ENCODE measurements at regions not wholly inside any gene's neighbourhood (a gene's known extent, or its start where the extent isn't known, plus 50 kb on each side); places are given as distances from the start of the nearest gene placed in this dataset.
A peak's percentile ranks its signal among the peaks of the same experiment; 100 is the strongest.

DNA sequence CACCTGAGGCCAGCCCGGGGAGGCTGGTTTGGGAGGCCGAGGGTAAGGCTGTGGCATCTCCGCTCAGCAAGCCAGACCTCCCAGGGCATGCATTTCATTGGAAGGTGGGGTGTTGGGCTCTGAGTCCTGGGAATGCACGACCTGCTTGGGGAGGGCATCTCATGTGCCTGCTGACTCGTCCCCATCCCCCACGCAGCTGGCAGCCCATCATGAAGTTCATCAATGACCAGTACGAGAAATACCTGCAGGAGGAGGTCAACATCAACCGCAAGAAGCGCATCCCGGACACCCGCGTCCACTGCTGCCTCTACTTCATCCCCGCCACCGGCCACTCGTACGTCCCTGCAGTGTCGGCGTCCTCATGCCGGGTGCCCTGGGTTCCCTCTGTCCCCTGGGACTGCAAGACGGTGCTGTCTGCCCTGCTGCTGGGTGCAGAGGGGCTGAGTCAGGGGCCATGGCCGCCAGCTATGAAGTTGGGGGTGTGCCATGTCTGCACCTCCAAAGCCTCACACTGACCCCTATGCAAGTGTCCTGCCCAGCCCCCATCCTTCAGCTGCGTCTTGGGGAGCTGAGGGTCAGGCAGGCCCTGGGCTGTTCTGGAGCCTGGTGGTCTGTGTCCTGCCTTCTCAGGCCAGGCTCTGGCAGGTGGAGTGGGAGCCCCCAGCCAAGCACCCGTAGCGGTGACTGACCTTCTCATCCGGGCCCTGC, 347.9 kb downstream of the SEC14L1 start:
- no peak for DNase-seq (ENCODE audit: low read depth)

DNA sequence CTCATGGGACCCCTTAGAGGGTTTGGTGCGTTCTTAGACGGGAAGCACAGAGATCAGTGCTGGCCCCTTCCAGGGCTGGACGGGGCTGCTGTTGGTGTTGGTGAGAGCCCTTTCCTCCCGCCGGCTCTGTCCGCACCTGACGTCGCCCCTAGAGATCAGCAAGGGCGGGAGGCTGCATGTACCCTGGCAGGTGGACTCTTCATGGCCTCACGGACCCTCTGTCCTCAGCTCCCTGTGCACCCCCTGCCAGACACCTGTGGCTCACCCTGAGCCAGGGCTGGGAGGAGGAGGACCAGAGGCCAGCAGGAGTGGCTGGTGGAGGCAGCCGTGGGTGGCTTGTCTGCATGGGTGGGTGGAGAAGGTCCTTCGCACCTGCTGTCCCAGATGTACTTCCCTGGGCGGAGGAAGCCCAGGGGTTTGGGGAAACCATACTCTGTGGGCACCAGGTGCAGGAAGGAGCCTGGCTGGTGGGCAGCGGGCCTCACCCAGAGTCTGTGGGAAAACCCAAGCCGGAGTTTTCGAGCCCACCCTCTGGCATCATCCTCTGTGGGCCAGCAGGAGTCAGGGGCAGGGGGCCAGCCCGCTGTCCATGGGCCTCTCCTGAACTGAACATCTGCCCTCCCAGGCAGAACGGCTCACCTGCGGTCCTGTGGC, 348.6 kb downstream of the SEC14L1 start:
- DNase-seq (ENCODE audit: low read depth), result no peak

DNA sequence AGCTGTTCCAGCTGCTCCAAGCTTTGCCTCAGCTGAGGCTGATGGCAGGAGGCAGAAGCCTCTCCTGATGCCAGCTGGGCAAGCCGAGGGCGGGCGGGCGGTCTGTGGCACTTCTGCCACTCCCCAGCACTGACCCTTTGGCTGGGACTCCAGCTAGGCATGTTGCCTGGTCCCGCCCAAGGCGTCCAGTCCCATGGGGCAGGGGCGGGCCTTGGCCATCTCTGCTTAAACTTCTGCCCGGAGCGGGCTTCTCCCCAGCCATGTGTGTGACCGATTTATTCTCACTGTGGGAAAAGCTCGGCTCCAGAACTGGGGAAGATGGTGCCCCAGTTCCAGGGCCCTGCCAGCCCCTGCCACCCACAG, 349.1 kb downstream of the SEC14L1 start:
- no peak for DNase-seq (ENCODE audit: low read depth)

DNA sequence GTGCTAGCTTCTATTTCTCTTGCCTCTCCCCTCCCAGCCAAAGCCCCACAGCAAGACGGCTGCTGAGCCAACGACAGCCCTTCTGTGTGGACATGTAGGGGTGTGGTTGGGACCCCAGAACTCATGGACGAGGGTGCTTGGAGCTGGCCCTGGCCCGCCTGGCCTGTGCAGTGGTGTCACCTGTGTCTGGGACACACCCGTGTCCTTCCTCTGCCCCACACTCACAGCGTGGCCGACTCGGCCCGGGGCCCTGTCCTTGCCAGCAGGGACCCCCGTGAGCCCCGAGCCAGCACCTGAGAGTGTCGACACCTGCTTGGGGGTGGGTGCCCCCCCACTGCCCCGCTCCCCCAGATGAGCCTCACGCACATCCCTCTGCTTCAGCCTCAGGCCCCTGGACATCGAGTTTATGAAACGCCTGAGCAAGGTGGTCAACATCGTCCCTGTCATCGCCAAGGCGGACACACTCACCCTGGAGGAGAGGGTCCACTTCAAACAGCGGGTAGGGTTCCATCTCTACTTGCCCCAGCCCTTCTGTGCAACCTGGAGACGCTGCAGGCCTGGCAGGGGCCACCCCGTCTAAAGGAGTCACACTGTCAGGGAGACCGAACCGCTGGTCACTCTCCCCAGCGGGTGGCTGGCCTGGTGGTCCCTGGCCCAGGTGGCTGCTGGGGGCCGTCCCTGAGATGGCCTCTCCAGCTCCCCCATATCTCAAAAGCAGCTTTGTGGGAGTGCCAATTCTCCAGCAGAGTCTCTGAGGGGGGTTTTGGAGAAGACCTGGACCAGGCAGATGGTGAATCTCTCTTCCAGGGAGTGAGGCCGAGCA, 349.8 kb downstream of the SEC14L1 start:
- no peak for DNase-seq (ENCODE audit: low read depth)

DNA sequence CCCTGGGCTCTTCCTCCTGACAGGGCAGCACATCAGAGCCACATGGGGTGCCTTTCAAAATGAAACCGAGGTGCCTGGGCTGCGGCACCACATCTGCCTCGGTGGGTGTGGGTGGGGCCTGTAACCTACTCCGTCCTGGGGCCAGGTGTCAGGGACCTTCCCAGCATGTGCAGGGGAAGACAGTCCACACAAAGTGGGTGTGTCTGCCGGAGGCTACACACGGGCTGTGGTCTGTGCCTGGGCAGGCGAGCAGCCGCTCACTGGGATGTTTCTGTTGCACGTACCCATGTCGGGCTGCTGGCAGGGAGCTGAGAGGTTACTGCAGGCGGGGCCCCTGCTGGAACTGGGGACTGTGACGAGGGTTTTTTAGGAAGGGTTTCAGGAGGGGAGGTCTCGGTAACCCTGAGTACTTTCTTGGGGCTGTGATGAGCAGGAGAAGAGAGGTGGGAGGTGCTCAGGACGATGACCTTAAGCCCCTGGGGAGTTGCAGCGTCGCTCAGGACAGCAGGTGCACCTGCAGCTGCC, 351.2 kb downstream of the SEC14L1 start:
- DNase-seq (ENCODE audit: low read depth), result no peak

DNA sequence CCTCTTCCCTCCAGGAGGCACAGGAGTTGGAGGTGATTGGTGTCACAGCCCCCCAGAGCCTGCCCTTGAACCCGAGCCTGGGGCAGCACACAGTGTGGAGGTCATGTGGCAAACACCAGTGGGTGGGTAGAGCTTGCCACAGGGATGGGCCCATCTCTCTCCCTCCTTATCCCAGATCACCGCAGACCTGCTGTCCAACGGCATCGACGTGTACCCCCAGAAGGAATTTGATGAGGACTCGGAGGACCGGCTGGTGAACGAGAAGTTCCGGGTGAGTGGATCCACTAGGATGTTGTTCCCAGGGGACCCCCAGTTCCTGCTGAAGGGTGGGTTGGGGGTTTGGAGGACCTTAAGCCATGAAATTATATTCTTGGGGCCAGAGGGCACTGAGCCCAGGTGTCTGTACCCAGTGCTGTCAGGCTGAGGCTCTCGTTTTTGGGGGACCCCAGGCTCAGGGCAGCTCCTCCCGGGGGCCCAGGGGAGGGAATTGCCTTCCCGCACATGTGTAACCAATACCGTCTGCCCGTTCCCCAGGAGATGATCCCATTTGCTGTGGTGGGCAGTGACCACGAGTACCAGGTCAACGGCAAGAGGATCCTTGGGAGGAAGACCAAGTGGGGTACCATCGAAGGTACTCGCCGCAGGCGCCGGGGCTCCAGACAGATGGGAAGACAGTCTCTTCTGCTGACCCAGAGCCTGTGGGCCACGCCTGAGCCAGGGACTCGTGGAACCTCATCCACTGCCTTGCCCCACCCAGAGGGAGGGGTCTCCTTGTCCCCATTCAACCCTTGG, 351.9 kb downstream of the SEC14L1 start:
- DNase-seq (ENCODE audit: low read depth), result no peak

DNA sequence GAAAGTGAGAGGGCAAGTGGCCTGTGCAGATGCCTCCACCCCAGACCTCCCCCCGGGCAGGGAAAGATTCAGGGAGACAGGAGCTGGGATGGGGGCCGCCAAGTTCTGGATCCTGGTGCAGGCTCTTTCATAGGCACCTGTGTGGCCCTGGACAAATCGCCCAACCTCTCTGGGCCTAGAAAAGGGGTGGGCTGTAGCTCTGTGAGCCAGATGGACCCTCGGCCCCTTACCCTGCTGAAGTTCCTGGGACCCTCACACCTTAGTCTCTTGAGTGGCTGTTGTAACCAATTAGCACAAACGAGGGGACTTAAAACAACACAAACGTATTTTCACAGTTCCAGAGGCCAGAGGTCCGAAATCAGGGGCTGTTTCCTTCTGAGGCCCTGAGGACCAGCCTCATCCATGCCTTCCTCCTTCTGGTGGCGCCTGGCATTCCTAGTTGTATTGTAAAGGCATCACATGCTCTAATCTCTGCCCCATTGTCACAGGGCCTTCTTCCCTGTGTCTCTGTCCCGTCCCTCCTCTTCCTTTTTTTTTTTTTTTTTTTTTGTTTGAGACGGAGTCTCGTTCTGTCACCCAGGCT, 352.6 kb downstream of the SEC14L1 start:
- no peak for DNase-seq (ENCODE audit: low read depth)

DNA sequence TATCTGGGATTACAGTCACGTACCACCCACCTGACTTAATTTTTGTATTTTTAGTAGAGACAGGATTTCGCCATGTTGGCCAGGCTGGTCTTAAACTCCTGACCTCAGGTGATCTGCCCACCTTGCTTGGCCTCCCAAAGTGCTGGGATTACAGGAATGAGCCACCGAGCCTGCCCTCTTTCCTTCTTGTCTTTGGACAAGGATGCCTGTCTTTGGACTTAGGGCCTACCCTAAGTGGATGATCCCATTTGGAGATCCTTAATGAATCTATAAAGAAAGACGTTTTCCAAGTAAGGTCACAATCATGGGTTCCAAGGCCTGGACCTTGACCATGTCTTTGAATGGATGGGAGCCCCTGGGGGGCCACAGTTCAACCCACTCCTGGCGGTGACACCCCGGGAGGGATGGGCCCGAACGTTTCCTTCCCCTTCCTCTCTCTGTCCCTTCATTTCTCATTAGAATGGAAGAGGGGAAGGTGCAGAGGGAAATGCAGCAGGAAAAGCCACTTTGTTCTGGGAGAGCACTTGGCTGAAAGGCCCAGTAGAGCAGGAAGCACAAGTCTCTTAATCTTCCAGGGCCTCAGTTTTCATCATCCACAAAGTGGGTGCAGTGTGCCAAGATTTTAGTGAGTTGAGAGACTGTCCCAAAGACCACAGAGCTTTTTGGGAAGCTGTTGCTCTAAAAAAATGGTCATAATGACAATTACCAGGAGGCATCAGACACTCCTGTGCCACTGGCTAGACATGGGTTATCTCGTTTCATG, 353.3 kb downstream of the SEC14L1 start:
- DNase-seq (ENCODE audit: low read depth), result no peak

DNA sequence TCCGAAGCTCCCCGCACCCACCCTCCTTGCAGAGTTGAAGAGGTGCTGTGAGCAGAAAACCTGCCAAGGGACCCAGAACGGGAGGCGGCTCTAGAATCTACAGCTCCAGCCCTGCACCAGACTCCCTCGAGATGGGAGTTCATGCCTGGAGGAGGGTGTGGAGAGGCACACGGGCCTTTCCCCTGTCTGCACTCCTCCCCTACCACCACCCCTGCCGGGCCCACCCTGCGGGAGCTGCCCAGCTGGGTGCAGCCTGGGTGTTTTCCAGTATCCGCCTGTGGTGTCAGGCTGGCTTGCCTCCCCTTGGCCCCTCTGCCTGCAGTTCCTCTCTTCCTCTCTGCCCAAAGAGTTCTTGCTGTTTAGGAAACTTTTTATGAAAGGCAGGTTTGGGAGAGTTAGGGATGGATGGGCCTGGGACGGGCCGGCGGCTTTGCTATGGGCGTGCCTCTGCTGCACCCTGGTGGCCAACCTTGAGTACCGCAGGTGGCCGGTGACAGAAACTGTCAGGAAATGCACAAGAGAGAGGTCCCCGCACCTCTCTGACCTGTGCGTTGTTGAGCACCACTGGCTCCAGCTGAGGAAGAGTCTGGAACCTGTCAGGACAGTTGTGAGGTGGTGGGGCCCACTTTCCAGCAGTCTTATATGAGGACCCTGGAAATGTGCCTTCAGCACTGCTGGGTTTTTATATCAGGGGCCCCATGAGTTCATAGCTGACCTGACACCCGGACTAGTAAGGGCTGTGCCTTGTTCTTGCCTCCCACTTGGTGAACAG, 354.1 kb downstream of the SEC14L1 start:
- DNase-seq (ENCODE audit: low read depth), result peak; percentile 70

DNA sequence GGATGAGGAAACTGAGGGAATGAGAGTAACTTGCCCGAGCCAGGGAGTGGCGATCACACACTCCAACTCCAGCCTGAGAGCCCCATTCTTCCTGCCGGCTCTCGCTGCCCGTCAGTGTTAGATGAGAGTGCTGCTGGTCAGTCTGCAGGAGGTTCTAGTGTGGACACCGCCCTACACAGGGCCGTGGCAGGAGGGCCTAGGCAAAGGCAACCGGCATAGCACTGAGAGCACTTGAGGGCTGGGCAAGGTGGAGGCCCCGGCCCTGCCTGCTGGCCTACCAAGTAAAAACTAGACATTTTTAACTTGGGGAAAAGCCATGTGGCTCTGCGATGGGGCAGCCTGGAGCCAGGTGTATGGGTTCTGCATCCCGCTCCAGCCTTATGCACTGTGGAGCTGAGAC, 354.8 kb downstream of the SEC14L1 start:
- no peak for DNase-seq (ENCODE audit: low read depth)

DNA sequence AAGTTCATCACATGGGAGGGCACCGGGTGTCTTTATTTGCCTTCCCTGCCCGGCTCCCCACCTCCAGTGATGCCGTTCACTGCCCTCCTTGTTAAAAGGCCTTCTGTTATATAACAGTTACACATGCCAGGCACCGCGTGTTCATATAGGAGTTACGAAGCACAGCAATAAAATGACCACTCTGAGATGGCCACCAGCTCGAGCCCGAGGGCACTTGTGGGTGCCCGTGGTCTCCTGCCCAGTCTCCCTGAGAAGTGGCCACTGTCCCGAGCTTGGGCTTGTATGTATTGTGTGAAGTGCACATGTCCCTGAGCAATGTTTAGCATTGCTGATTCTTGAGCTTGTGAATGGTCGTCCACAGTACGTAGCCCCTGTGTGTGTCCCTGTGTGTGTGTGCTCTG, 355.6 kb downstream of the SEC14L1 start:
- no peak for DNase-seq (ENCODE audit: low read depth)

DNA sequence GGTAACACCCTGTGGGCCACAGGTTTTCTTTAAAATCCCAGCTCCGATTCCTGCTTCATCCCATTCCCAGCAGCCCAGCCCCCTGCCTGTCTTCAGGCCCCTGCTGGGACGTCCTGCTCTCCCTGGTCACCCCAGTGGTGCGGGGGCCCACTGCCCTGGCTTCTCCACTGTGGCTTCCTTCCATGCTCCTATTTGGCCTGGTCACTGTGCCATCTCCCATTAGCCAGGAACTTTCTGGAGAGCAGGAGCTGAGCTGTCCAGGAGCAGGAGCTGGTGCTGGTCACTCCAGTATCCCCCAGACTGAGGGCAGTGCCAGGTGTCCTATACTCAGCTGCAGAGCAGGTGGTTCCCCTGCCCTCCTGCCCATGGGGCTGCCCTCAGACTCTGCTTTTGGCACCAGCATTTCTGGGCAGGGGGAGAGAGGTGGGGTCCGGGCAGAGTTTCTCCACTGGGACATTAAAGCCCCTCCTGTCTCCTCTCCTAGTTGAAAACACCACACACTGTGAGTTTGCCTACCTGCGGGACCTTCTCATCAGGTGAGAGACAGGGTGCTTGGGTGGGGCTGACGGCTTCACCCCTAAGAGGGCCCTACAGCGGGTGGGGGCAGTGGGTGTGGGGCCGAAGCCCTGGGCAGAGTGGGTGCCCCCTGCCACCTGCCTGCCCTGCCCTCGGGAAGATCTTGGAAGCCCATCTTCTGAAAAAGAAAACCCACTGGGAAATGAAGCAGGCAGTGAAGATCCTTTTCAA, 356.2 kb downstream of the SEC14L1 start:
- no peak for DNase-seq (ENCODE audit: low read depth)

DNA sequence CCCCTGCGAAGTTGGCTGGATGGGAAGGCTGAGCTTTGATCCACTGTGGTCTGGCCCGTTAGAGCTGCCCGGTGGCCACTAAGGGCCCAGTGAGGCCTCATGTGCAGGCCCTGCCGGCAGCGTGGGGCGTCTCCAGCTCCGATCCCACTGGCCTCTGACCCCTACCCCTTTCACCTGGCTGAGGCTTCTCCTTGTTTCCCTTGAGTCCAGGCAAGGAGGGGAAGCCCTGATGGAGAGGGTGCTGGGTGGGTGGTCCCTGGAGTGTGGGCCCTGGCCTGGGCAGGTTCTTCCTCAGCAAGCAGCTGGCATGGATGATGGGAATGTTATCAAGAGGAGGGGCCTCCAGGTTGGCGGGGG, 356.8 kb downstream of the SEC14L1 start:
- no peak for DNase-seq (ENCODE audit: low read depth)

DNA sequence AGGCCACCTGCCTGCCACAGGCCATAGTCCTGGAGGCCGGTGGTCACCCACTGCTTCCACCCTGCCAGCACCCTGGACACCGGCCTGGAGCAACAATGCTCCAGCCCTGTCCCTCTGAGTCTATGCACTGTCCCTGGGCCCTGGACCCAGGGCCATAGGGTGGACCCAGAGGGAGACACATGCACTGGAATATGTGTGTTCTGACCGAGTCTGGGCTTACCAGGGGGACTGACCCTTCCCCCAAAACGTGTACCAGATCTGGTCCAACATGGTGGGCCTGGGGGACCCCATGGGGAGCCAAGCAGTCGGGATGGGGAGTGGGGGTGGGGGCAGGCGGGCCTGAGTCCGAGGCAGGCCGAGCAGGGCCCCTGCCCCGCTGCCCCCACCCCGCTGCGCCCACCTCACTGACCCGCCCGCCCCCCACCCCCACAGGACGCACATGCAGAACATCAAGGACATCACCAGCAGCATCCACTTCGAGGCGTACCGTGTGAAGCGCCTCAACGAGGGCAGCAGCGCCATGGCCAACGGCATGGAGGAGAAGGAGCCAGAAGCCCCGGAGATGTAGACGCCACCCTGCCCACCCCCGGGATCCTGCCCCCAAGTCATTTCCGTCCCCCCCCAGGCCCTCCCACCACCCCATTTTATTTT, 357.4 kb downstream of the SEC14L1 start:
- DNase-seq (ENCODE audit: low read depth), result no peak

DNA sequence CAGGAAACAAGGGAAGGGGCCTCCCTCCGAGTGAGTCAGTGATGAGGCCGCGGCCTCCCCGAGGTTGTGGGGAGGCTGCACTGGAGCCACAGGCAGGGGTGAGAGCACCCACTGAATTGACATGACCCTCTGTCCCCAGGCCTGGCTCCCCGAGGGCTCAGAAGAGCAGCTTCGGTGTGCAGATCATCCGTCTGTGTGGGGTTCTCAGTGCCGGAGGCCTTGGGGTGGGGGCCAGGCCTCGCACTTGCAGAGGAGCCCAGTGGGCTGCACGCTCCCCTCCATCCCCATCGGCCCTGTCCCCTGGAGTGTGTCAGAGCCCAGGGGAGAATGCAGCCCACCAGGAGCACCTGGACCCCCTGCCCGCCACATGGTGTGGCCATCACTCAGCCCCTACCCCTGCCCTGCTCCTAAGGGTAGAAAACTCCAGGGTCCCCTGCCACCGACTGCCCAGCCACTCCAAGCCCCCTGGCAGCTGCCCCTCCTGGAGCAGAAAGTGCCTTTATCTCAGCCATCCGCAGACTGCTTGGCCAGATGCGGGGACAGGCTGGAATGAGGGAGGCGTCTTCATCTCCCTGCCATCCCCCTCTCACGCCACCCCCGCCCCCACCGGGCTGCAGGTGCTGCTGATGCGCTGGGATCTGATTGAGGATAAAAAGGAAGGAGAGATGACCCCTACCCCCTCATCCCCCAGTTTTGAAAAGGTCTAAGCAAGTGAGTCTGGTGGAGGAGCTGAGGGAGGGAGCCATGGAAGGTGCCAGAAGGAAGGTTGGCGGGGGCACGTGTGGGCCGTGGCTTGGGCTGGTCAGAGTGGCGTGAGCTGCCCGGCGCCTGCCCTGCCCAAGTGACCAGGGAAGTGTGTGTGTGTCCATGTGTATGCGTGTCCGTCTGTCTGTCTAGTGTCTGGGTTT, 358.3 kb downstream of the SEC14L1 start:
- no peak for DNase-seq (ENCODE audit: low read depth)

DNA sequence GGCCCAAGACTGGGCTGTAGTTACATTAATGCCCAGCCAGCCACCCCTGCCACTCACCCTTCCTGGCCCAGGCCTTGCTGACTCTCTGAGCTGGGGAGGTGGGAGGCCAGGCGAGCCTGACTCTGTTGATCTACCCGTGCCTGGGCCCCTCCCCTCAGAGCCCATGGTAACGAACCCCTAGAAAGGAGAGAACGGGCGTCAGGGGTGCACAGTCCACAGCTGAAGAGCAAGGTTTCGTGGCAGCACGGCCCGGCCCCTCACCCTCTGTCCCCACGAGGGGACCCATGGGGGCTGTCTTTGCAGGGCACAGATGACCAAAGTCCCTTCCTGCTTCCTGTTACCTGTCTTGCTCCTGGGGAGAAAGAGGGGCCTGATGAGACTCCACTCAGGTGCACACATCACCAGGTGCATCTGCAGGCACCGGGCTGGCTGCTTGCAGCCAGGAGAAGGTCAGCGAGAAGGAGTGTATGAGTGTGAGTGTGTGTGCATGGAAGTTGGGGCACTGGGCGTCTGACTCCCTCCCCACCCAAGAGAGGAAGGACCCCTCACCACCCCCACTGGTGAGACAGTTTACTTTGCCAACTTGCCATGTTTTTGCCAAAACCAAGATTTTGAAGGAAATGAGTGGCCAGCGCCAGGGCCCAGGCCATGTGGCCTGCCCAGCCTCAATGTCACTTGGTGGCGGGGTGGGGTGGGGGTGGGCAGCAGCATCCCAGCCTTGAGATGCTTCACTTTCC, 359.1 kb downstream of the SEC14L1 start:
- no peak for DNase-seq (ENCODE audit: low read depth)

DNA sequence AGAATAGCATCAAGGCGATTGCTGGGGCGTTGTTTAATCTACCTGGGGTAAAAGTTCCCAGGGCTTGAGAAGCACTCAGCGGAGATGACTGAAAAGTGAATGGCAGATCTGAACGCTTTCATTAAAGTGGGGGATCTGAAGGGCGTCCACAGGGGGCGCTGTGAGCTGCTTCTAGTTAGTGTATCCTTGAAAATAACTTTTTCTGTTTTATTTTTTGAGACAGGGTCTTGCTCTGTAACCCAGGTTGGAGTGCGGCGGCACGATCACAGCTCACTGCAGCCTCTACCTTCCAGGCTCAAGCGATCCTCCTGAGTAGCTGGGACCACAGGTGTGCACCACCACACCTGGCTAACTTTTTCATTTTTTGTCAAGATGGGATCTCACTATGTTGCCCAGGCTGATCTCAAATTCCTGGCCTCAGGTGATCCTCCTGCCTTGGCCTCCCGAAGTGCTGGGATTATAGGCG, 360.4 kb downstream of the SEC14L1 start:
- no peak for DNase-seq (ENCODE audit: low read depth)
